PC-3 (cell line): ENCODE measurements at regions not wholly inside any gene's neighbourhood (a gene's known extent, or its start where the extent isn't known, plus 50 kb on each side); places are given as distances from the start of the nearest gene placed in this dataset.

ENCODE experiments used
- ATAC-seq: fragments of 200-7000 bp; cut with Tn5 transposase; 2 replicates; pipeline ENCODE4 v1.9.1; 2020; ENCODE audit warnings: mild to moderate bottlenecking, moderate library complexity
- BruUV-seq: library from RNA; stranded (reverse); fragments of 400-500 nt; replicated peaks from 2 replicates; lab custom pipeline; 2021; lab: Mats Ljungman, UMichigan
- CTCF ChIA-PET: fragments of 300-600 bp; sonication (Branson Sonifier 250); formaldehyde crosslinking; loops from one replicate; lab custom pipeline; 2022; ENCODE audit warnings: antibody characterized with exemption; lab: Charles Lee
- POLR2A ChIA-PET: fragments of 300-600 bp; sonication (Branson Sonifier 250); formaldehyde crosslinking; loops from one replicate; lab custom pipeline; 2022; ENCODE audit warnings: antibody characterized with exemption; ENCODE audit not compliant: unreplicated experiment; lab: Charles Lee
- DNase-seq: peaks from one replicate; pipeline ENCODE4 v3.0.0-alpha.2; 2015
- H2AFZ ChIP-seq: fragments of 300-600 bp; sonication (generic); 2 replicates; pipeline ENCODE4 v1.6.0; 2016; ENCODE audit warnings: antibody characterized with exemption, low read length
- H3F3A ChIP-seq: fragments of 300-600 bp; sonication (generic); one replicate; pipeline ENCODE4 v1.6.0; 2017; ENCODE audit warnings: antibody characterized with exemption, low read length, control low read depth, mild to moderate bottlenecking; ENCODE audit not compliant: unreplicated experiment
- H3K27ac ChIP-seq: fragments of 300-600 bp; sonication (generic); 2 replicates; pipeline ENCODE4 v1.5.1; 2016; ENCODE audit warnings: mild to moderate bottlenecking, low read length
- H3K27me3 ChIP-seq: fragments of 300-600 bp; sonication (generic); 2 replicates; pipeline ENCODE4 v1.6.1; 2016; ENCODE audit warnings: low read length, mixed read lengths
- H3K36me3 ChIP-seq: fragments of 300-600 bp; sonication (generic); 2 replicates; pipeline ENCODE4 v1.6.1; 2016; ENCODE audit warnings: low read depth, mixed run types, low read length, mixed read lengths
- H3K4me1 ChIP-seq: fragments of 300-600 bp; sonication (generic); 2 replicates; pipeline ENCODE4 v1.5.1; 2016; ENCODE audit warnings: low read length; ENCODE audit not compliant: insufficient read depth
- H3K4me2 ChIP-seq: fragments of 300-600 bp; sonication (generic); 2 replicates; pipeline ENCODE4 v1.6.0; 2016; ENCODE audit warnings: low read length
- H3K4me3 ChIP-seq: fragments of 300-600 bp; sonication (generic); 2 replicates; pipeline ENCODE4 v1.5.1; 2016; ENCODE audit warnings: mild to moderate bottlenecking, low read length, mixed read lengths
- H3K79me2 ChIP-seq: fragments of 300-600 bp; sonication (generic); 2 replicates; pipeline ENCODE4 v1.6.1; 2017; ENCODE audit warnings: low read length, mixed read lengths
- H3K9ac ChIP-seq: fragments of 300-600 bp; sonication (generic); 2 replicates; pipeline ENCODE4 v1.6.0; 2016; ENCODE audit warnings: mild to moderate bottlenecking, low read length
- H3K9me2 ChIP-seq: fragments of 300-600 bp; sonication (generic); replicated peaks from 2 replicates; pipeline ENCODE4 v1.6.1; 2016; ENCODE audit warnings: mixed run types, low read length, mixed read lengths
- H3K9me3 ChIP-seq: fragments of 300-600 bp; sonication (generic); 2 replicates; pipeline ENCODE4 v1.6.1; 2016; ENCODE audit warnings: low read length, mixed read lengths
- H4K20me1 ChIP-seq: fragments of 300-600 bp; sonication (generic); 2 replicates; pipeline ENCODE4 v1.6.1; 2016; ENCODE audit warnings: low read length, mixed read lengths
- EZH2 ChIP-seq: fragments of 300-600 bp; sonication (generic); IDR thresholded peaks from one replicate; pipeline ENCODE4 v1.6.1; 2017; ENCODE audit warnings: antibody characterized with exemption, mild to moderate bottlenecking, low read length; ENCODE audit not compliant: unreplicated experiment
- EZH2phosphoT487 ChIP-seq: fragments of 300-600 bp; sonication (generic); IDR thresholded peaks from 2 replicates; pipeline ENCODE4 v1.6.1; 2018; ENCODE audit warnings: mild to moderate bottlenecking, antibody characterized with exemption, low read length, borderline replicate concordance
- intact Hi-C: fragments of 100-400 bp; cut with micrococcal nuclease; formaldehyde crosslinking; loops from 2 replicates; pipeline ENCODE4 v1.9.0; 2023
- TF ChIP-seq, protein P1 (sequence below): fragments of 300-600 bp; sonication (generic); conservative IDR thresholded peaks from 2 replicates; pipeline ENCODE4 v1.5.1; 2017; ENCODE audit warnings: antibody characterized with exemption, low read depth, mild to moderate bottlenecking, low read length

- ChIA-PET POLR2A (no interaction called here), CTCF (interaction anchor here (0.9 kb wide), 1 partner anchor 12 kb away, joined by 3 read pairs; no protein-coding TSS in a partner anchor)
- TF ChIP-seq EZH2 (no peak), EZH2phosphoT487 (no peak)
- TF ChIP-seq, protein P1, sequence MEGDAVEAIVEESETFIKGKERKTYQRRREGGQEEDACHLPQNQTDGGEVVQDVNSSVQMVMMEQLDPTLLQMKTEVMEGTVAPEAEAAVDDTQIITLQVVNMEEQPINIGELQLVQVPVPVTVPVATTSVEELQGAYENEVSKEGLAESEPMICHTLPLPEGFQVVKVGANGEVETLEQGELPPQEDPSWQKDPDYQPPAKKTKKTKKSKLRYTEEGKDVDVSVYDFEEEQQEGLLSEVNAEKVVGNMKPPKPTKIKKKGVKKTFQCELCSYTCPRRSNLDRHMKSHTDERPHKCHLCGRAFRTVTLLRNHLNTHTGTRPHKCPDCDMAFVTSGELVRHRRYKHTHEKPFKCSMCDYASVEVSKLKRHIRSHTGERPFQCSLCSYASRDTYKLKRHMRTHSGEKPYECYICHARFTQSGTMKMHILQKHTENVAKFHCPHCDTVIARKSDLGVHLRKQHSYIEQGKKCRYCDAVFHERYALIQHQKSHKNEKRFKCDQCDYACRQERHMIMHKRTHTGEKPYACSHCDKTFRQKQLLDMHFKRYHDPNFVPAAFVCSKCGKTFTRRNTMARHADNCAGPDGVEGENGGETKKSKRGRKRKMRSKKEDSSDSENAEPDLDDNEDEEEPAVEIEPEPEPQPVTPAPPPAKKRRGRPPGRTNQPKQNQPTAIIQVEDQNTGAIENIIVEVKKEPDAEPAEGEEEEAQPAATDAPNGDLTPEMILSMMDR = no peak
- Histone ChIP-seq H3K27me3 (peaks cover 19% of the 10 kb centered on the region), H4K20me1 (no peaks in the 10 kb centered on the region), H3K4me3 (no peak overlapping the region), H3F3A (no peaks in the 10 kb centered on the region), H3K36me3 (no peaks in the 10 kb centered on the region), H3K9ac (no peak overlapping the region), H3K9me2 (no peaks in the 10 kb centered on the region), H3K79me2 (no peaks in the 10 kb centered on the region), H3K27ac (no peak overlapping the region), H3K4me2 (no peak overlapping the region), H3K4me1 (no peaks in the 10 kb centered on the region), H3K9me3 (no peaks in the 10 kb centered on the region), H2AFZ (no peak overlapping the region)
- DNase-seq = no peak
- no peak for ATAC-seq
- BruUV-seq = no TSS peak
- intact Hi-C loops = no loop called here
Observed at GRCh38 chr1:90591355-90591969, 125.6 kb downstream of the BARHL2 start.

- H3F3A ChIP-seq = no peaks in the 10 kb centered on the region
- no peak overlapping the region for H3K9ac ChIP-seq
- H3K4me2 ChIP-seq = no peak overlapping the region
- ChIA-PET CTCF (no interaction called here), POLR2A (no interaction called here)
- BruUV-seq = no TSS peak
- H3K4me3 ChIP-seq = no peak overlapping the region
- H3K9me3 ChIP-seq = no peaks in the 10 kb centered on the region
- no peaks in the 10 kb centered on the region for H3K9me2 ChIP-seq
- no peaks in the 10 kb centered on the region for H3K36me3 ChIP-seq
- no peak overlapping the region for H3K27ac ChIP-seq
- no peaks in the 10 kb centered on the region for H4K20me1 ChIP-seq
- intact Hi-C loops = no loop called here
- H2AFZ ChIP-seq = no peak overlapping the region
- H3K79me2 ChIP-seq = no peaks in the 10 kb centered on the region
- no peak for TF ChIP-seq EZH2phosphoT487
- DNase-seq = no peak
- no peaks in the 10 kb centered on the region for H3K4me1 ChIP-seq
- no peak for ATAC-seq
- peaks cover 29% of the 10 kb centered on the region for H3K27me3 ChIP-seq
Observed at GRCh38 chr1:90580176-90580575, 136.9 kb downstream of the BARHL2 start.

- no peak overlapping the region for H3K9ac ChIP-seq
- H3K9me2 ChIP-seq = no peaks in the 10 kb centered on the region
- DNase-seq = peak; percentile 72
- no peak overlapping the region for H3K4me3 ChIP-seq
- no peaks in the 10 kb centered on the region for H3K4me1 ChIP-seq
- H3K9me3 ChIP-seq = no peaks in the 10 kb centered on the region
- no peaks in the 10 kb centered on the region for H3K36me3 ChIP-seq
- POLR2A ChIA-PET = no interaction called here
- peaks cover 29% of the 10 kb centered on the region for H3K27me3 ChIP-seq
- intact Hi-C loops = loop anchor here (10.0 kb wide), 2 partner anchors 465 to 825 kb away; partner anchors contain the start of gene HFM1
- H3K79me2 ChIP-seq = no peaks in the 10 kb centered on the region
- no peaks in the 10 kb centered on the region for H4K20me1 ChIP-seq
- TF ChIP-seq EZH2 (no peak), EZH2phosphoT487 (no peak)
- TF ChIP-seq, protein P1 = peak; percentile 75
- ATAC-seq = peak; percentile 68; the same call in 1 of the 2 replicates
- no peak overlapping the region for H2AFZ ChIP-seq
- CTCF ChIA-PET = interaction anchor here (0.5 to 0.6 kb wide), 3 partner anchors 13 to 196 kb away, joined by 3 to 4 read pairs (median 3); no protein-coding TSS in a partner anchor
- H3K27ac ChIP-seq = no peak overlapping the region
- no peaks in the 10 kb centered on the region for H3F3A ChIP-seq
- no peak overlapping the region for H3K4me2 ChIP-seq
- BruUV-seq = no TSS peak
Observed at GRCh38 chr1:90579212-90579802, 137.8 kb downstream of the BARHL2 start.
